GM18867 (cell line): ENCODE measurements at regions not wholly inside any gene's neighbourhood (a gene's known extent, or its start where the extent isn't known, plus 50 kb on each side); places are given as distances from the start of the nearest gene placed in this dataset.

ENCODE experiments used
- ATAC-seq: cut with Tn5 transposase; IDR thresholded peaks from one replicate; pipeline ENCODE4 v1.9.1; 2021; ENCODE audit warnings: mild to moderate bottlenecking, moderate library complexity; ENCODE audit not compliant: unreplicated experiment

DNA sequence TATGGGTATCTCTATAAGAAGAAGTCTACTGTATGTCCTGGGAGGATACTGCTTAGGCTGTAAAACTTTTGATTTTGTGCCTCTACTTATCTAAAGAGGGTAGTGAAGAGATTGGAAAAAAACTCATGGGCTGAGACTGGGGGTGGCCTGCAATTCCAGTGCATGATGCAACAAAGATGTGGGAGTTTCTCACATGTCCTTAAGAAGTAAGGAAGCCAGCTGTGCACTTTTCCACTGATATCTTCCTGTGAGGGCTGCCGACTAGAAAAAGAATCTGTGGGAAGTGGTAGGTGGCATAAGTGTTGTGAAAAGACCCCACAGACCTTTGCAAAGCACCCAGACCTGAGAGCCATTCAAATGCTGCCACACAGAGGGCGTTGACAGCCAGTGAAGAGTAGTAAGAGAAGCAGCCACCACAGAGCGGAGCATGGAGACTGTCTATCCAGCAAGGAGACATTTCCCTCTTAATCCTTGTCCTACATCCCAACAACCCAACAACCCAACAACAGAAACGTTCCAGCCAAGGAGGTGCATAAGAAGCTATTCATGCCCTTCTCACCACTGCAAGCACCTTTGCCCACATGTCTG is 65.1 kb downstream of the PFDN4 start:
- ATAC-seq, result no peak

DNA sequence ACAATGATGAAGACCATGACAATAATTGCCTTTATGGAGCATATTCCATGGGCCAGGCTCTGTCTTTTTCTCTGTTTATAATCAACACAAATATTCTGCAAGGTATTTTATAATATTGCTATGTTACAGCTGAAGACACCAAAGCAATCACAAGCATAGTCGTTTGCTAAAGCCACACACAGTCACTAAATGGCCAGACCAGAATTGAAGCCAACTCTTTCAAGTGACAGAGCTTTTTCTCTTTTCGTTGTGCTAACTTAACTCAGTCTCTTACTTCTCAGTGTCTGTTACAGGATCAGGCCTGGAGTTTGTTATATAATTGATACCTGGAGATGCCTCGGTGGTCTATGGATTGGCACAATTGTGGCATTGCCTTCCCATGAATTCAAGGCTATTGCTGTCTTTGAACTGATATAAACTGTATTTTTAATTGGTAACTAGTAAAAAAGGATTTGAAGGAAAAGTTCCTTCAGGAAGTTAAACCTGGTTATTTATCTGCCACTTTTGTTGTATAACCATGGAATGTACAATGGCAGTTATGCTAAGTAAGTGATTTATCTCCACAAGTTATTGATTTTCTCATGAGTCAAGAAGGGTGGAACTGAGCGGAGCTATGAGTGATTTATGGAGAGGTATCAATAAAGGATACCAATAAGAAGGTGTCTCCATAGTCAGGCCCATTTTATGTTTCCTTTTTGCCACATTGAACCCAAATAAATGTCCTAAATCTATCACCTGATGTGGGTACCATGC is 67.6 kb downstream of the PFDN4 start:
- no peak for ATAC-seq

DNA sequence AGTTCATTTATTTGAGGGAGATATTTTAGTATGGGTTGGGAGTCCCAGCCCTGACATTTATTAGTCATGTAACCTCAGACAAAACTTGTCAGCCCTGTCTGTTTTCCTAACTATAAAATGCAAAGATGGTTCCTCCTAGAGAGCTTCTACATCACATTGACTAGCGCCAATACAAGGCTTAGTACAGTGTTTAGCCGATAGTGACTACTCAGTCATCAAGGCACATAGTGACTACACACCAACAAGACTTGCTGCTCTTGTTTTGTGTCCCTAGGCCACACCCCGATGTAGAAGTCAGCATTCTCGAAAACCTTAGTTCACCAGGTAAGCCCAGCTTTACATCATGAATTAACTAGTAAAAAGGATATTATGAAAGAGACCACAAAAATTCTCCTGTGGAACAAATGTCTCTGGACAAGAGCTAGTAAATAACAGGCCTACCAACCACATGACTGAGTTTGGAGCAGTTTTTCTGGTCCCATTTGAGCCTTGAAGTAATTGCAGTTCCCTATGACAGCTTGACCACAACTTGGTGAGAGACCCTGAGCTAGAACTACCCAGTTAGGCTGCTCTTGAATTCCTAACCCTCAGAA is 68.8 kb downstream of the PFDN4 start:
- no peak for ATAC-seq

DNA sequence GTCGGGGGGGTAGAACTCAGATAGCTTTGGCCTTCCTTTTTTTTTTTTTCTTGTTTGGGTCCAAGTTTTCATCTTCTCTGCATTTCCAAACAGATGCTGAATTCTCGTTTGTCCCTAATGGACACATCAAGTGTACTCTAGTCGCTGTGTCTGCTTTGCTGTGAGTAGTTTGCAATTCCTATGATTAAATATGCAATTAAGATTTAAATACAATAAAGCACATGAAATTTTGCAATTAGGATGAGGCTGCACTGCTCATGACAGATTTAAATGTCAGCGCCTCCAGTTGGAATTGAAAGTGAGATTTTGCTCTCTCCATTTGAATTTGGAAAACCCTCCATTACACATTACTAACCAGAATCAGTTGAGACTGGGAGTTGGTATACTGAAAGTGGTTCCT is 70.4 kb downstream of the PFDN4 start:
- no peak for ATAC-seq

DNA sequence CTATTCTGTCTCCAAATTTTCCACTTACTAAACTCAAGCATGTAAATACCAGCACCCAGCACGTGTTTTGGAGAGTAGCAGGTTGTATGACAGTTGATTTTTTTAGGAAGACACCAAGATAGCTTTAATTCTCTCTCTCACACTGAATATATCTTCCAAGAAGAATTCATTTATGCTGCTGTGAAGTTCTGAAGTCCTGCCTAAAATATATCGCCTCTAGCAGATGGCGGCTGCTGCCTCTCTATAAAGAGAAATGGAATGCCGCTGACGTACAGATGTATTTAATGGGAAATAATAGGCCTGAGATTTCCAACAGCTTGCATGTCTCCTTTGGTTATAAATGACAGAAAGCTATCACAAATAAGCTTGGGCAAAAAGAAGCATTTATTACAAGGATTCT is 74.7 kb downstream of the PFDN4 start:
- ATAC-seq, result no peak

DNA sequence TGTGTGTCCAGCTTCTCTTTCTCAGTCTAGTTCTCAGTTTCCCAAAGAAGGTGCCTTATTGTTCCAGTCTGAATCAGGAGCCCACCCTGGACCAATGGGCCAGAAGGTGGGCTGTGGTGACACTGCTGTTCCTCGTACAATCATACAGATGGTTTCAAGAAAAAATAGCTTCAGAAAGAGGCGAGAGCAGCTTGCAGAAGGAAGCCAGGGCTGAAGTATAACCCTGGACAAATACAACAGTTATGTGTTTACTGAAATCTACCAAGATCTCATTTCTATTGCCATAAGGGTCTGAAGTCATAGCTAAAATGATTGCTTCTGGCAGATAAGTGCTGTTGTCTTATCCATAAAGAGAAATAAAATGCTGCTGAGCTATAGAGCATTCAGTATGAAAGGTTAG is 75.4 kb downstream of the PFDN4 start:
- ATAC-seq, result no peak

DNA sequence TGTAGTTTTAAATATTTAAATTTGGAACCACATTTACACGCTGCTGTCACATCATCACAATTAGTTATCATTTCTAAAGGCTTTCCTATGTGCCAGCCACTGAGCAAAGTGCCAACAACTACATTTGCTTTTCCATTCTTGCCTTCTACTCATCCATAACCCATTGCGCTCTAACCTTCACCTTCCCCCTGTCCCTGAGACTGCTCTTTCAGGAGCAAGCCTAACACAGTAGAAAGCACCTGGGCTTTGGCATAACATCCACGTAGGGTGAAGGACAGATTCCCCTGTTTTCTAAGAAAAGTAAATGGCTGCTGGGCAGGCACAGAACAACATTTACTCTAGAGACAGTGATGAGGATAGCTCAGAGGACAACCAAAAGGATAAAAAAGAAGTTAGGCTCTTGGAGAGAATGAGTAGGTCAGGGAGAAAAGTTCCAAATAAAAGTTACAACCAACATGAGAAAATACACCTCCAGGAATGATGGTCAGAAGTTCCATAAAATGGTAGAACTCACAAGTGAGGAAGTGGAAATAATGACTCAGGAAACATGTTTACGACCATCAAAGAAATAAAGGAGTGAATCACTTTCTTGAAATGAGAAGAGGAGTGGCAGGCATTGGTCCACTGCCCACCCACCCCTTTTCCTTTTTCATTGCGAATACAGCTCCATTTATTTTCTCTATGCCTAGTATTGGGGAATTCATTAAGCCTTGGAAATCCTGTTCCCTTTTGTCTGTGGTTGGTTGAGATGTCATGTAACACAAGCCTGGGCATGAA is 77.2 kb downstream of the PFDN4 start:
- no peak for ATAC-seq

DNA sequence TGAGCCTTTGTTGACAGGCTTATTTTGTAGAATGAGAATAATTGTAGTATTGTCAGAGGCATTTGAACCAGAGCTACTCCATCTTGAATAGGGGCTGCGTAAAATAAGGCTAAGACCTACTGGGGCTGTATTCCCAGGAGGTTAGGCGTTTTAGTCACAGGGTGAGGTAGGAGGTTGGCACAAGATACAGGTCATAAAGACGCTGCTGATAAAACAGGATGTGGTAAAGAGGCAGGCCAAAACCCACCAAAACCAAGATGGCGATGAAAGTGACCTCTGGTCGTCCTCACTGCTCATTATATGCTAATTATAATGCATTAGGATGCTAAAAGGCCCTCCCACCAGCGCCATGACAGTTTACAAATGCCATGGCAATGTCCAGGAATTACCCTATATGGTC is 82.7 kb downstream of the PFDN4 start:
- no peak for ATAC-seq

DNA sequence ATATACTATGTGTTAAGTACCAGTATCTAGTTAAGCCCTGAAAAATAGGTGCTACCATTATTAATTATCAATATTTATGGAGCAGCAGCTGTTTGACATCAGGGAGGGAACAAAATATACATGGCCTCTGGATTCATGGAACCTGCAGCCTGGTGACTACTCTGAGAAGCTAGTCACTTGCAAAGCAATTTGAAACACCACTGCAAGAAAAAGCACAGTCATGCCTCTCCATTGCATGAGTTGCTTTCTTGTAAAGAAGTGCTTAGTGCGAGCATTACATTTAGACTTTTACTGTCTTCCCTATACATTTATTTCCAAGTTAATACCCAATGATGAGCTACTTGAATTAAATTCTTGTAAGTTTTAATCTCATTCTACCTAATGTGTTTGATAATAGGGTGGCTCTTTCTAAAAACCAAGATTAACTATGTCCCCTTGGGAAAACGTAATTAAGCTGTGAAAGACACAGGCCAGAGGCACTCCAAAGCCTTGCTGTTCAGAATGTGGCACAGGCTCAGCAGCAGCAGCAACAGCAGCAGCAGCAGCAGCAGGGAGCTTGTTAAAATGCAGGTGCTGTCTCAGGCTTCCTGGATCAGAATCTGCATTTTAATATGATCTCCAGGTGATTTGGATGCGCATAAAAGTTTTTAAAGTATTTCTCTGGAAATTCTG is 83.6 kb downstream of the PFDN4 start:
- ATAC-seq, result no peak

DNA sequence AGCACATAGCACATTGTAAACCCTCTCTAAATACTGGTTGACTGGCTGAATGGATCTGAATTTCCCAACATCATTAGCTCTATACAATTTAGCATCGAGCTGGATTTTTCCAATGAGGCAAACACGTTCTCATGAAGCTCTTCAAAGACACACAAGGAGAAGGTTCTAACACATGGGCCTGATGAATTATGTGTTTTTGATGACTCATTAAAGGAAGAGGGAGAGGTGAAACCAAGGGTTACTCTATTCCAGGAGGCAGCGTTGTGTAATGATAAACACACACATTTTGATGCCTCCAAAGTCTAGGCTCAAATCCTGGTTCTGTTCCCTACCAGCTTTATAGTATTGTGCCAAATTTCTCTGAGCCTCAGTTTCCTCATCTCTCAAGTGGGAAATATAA is 84.3 kb downstream of the PFDN4 start:
- no peak for ATAC-seq

DNA sequence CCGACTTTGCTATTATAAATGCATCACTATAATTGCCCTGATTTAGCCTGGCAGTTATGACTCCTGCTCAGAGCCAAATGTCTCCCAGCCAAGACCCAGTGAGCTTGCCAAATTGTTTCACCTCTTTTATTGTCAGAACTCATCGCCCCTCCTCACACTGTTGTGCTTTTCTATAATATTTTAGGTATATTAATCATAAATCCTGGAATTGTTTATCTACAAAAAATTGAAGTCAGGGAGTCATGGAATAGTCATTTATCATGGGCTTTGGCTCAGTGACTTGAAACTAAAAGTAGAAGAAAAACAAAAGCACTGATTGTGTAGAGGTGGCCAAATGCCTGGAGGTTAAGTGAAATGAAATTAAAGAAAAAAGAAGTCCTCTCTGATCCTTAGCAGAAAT is 85.6 kb downstream of the PFDN4 start:
- ATAC-seq, result no peak

DNA sequence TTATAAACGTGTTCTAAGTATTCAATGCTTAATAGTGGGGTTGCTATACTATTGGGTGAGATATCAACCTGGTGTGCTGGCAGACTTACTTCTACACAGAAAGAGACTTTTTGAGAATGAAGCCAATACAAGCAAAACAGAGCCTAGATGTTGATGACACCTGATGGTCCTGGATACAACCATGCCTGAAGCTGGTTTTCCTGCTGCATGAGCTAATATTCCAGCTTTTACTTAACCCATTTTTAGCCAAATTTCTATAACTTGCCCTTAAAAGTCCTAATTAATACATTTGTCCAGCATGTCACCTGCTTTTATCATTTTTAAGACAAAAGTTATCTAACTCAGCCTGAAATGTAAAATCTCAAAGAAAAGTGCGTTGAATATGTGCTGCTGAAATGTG is 86.2 kb downstream of the PFDN4 start:
- ATAC-seq, result no peak

DNA sequence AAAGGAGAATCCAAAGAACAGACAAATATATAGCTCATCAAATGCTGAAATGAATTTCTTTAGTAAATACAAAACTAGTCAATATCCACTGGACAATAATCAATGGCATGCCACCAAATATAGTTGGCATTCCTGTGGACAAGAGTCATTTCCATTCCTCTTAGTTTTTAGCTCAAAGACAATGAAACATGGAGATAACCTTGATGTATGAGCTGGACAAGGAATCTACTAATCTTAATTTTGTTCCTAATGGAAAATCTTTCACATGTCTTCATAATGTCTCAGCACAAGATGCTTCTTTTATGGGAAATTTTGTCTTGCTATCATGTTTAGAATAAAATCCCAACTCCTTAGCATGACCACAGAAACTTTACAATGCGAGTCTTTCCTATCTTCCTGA is 87.8 kb downstream of the PFDN4 start:
- no peak for ATAC-seq

DNA sequence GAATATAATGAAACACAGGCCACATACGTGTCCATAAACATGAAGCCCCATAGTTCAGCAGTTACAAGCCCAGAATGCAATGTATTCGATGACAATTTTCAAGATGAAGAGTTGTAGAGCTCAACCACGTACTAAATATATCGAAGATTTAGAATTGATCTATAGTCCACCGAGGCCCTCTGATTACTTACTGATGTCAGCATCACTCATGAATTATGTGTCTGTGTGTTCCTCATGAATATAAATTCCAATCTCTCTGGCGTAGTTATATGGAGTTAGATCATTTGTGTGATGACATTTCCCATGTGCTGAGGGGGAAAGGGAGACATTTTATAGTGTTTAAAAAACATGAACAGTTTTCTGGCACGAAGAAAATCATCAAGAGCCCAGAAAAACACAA is 97.5 kb downstream of the PFDN4 start:
- no peak for ATAC-seq

DNA sequence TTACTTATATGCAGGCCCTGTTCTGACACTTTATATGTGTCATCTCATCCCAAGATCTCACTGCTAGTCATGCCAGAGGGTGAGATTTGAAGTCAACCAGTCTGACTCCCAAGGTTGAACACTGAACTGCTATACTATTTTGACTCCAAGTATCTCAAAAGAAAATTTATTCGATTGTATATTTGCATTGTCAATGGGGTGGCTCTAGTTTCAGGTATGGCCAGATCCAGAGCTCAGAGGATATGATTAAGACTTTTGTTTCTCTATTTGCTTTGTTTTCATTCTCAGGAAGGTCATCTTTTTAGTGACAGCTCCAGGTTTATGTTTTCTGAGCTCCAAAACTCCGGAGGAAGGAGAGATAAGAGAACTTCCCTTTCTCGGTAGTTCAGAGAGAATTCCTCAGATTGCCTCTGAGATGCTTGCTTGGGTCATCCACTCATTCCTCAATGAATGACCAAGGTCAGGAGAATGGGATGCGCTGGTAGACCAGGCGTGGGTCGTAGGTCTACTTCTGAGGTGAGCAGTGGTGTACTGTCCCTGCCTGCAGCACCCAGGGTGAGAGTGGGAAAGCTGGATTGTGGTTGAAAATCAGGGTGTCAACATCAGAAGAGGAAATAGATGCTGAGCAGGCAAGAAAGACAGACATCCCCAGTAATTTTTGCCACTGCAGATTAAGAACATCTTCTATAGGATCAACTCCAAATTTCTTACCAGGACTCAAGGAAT is 99.3 kb downstream of the PFDN4 start:
- ATAC-seq, result no peak

DNA sequence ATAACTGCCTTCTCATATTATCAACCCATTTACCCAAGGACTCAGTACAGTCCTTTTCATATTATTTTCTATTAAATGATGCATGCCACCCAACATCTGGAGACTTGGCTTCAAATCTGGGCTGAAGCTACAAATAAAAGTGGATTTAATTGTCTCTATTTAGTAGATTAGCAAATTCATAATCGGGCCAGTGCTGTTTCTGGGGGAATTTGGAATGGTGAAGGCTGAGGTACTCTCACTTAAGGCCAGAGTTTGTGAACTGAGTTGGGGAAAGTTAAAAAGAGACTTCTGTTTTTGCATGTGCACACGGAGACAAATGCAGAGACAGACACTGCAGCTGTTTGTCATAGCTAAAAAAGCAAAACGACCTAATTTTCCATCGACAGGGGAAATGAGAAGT is 100.9 kb downstream of the PFDN4 start:
- no peak for ATAC-seq

DNA sequence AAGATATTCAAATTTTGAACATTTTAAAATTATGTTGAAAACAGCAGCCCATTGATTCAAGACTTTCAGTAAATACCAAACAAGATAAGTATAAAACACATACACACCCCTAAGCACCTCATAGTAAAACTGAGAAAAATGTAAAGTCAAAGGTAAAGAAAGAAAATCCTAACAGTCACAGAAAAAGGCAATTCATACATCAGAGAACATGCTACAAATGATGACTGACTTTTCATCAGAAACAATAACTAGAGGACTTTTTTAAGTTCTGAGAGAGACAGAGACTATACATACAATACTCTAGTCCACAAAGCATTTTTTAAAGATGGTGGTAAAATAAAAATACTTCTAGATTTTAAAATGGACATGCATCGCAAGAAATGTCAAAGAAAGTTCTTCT is 111.0 kb downstream of the PFDN4 start:
- no peak for ATAC-seq

DNA sequence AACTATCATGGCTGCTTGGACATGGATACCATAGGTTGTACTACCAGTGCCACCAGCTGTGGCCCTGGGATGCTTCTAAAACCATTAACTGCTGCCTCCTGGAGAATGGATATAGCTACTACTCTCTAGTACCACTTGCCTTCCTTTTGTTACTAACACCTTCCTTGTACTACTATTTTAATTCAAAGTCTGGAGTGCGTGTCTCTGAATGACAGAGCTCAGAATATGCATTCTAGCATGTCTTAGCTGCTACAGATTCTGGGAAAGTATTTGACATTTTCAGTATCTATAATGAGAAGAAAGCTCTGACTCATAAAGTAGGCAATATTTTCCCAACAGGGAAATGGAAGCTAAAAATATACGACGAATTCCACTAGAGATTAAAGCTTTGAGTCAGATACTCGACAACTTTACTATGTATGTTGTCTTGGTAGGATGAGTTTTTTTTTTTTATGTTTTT is 112.3 kb downstream of the PFDN4 start:
- no peak for ATAC-seq

DNA sequence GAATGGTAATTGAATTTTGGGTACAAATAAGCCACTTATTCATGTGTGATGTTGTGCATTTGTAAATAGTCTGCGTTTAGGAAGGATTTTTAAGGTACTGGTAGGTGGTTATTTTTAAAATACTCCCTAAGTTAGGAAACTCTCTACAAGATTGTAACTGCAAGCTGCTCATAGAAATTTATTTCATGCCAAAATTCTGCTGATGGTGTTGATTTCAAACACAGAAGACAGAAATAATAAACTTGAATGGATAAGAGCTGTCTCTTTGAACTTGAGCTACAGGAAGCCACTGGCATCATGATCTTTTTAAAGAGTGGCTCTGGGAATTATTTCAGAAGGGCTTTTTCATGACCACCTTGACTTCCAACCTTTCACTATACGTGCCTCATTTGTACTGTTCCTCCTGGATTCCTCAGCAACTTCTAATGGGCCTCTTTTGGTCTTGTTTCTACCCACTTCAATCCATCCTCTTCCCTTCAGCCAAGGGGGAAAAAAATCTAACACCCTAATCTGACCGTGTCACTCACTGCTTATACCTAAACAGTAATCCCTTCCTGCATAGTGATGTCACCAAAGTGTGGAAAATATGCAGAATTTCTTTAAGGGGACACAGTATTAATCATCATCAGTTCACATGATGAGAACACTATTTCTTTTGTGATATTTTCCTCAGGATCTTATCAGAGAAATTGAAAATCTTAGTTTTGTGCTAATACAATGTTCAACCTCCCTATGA is 113.6 kb downstream of the PFDN4 start:
- no peak for ATAC-seq

DNA sequence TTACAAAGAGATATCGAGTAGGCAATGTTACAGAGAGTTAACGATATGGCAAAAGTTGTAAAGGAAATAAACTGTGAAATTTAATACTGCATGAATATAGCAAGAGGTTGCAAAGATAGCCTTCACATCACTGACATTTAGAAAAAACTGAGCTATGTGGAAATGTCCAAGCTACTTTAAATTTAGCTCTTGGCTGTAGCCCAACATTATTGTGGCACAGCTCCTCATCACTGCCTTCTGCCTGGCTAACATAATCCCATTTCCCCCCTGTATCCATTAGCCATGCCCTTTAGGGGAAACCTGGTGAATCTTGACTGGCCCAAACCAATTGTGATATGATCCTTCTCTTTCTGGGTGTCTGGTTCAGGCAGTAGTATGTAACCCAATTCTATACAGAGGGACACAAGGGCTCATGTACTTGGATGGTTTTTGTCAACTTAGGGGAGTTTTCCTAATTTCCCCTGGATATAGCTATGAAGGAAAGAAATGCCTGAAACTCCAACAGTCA is 115.4 kb downstream of the PFDN4 start:
- no peak for ATAC-seq
